HepG2 (cell line): ENCODE measurements at regions not wholly inside any gene's neighbourhood (a gene's known extent, or its start where the extent isn't known, plus 50 kb on each side); places are given as distances from the start of the nearest gene placed in this dataset.

Experiments
- ATAC-seq: fragments of 200-7000 bp; cut with Tn5 transposase; 3 replicates; pipeline ENCODE4 v1.9.1; 2020; ENCODE audit warnings: mild to moderate bottlenecking, moderate library complexity
- BruUV-seq: library from RNA; stranded (reverse); fragments of 400-500 nt; replicated peaks from 2 replicates; lab custom pipeline; 2021; lab: Mats Ljungman, UMichigan
- CTCF ChIA-PET: fragments of 300-600 bp; formaldehyde crosslinking; extraction: SDS; loops from one replicate; lab custom pipeline; 2021; ENCODE audit warnings: low total read pairs, inconsistent platforms, low intra/inter-chr PET ratio; lab: Yijun Ruan, JAX
- POLR2A ChIA-PET: fragments of 350-600 bp; sonication (Branson Sonifier 250); formaldehyde crosslinking; loops from one replicate; lab custom pipeline; 2020; ENCODE audit warnings: antibody characterized with exemption, inconsistent platforms; lab: Yijun Ruan, JAX
- DNase-seq: peaks from one replicate; pipeline ENCODE4 v3.0.0-alpha.2; 2015; ENCODE audit warnings: low spot score
- FAIRE-seq: peaks from 3 replicates; lab custom pipeline; 2011; peaks lifted over from hg19 to GRCh38; lab: Jason Lieb, UNC
- H2AFZ ChIP-seq: one replicate; pipeline ENCODE4 v1.6.1; 2011; ENCODE audit warnings: low read length, inconsistent platforms
- H3K27ac ChIP-seq: fragments of 300-600 bp; 3 replicates; pipeline ENCODE4 v1.8.0; 2011; ENCODE audit warnings: mixed run types, mild to moderate bottlenecking, mixed read lengths, low read length, inconsistent platforms; ENCODE audit not compliant: insufficient read depth; ENCODE audit errors: extremely low read length
- H3K27me3 ChIP-seq, 2 experiments: fragments of 200-600 bp in 1 of 2; 2 replicates in 1 of 2; 3 replicates in 1 of 2; pipeline versions ENCODE4 v1.6.0 to v1.8.0; 2011; ENCODE audit warnings: low read length in 2 of 2, mild to moderate bottlenecking in 2 of 2, moderate library complexity in 2 of 2, inconsistent platforms in 1 of 2; ENCODE audit not compliant: insufficient read depth in 2 of 2, control insufficient read depth in 1 of 2
- H3K36me3 ChIP-seq, 2 experiments: fragments of 200-600 bp in 1 of 2; replicated peaks in 1 of 2; 2 replicates in 1 of 2; 3 replicates in 1 of 2; pipeline versions ENCODE4 v1.5.1 to v1.8.0; 2011; ENCODE audit warnings: low read length in 2 of 2, inconsistent platforms in 1 of 2; ENCODE audit not compliant: insufficient read depth in 2 of 2, control insufficient read depth in 1 of 2
- H3K4me1 ChIP-seq: 2 replicates; pipeline ENCODE4 v1.5.1; 2012; ENCODE audit warnings: low read length, inconsistent platforms; ENCODE audit not compliant: insufficient read depth
- H3K4me2 ChIP-seq: 2 replicates; pipeline ENCODE4 v1.6.0; 2011; ENCODE audit warnings: low read depth, low read length, inconsistent platforms
- H3K4me3 ChIP-seq, 3 experiments: fragments of 200-600 bp in 1 of 3; sonication (generic), shearing (Covaris generic) in 1 of 3; replicated peaks in 1 of 3; 2 replicates each; pipeline ENCODE4 v1.5.1; 2011 to 2016; ENCODE audit warnings: low read length in 3 of 3, inconsistent platforms in 2 of 3, low read depth in 2 of 3, mild to moderate bottlenecking in 2 of 3, control low read depth in 1 of 3, mixed read lengths in 1 of 3; ENCODE audit not compliant: insufficient read depth in 1 of 3
- H3K79me2 ChIP-seq: one replicate; pipeline ENCODE4 v1.6.1; 2011; ENCODE audit warnings: low read length, inconsistent platforms; ENCODE audit not compliant: insufficient read depth
- H3K9ac ChIP-seq: 2 replicates; pipeline ENCODE4 v1.6.0; 2011; ENCODE audit warnings: mild to moderate bottlenecking, low read depth, low read length, inconsistent platforms; ENCODE audit not compliant: insufficient read depth
- H3K9me3 ChIP-seq: 2 replicates; pipeline ENCODE4 v1.5.1; 2012; ENCODE audit warnings: mild to moderate bottlenecking, low read length
- H4K20me1 ChIP-seq: 2 replicates; pipeline ENCODE4 v1.6.0; 2011; ENCODE audit warnings: inconsistent platforms, mild to moderate bottlenecking, low read length, moderate library complexity; ENCODE audit not compliant: insufficient read depth
- DPF2 ChIP-seq: sonication (generic); formaldehyde crosslinking; IDR thresholded peaks from 2 replicates; pipeline ENCODE4 v1.4.0; 2020; ENCODE audit warnings: mild to moderate bottlenecking, low read depth, missing genetic modification reagents, borderline replicate concordance
- HMG20B ChIP-seq: conservative IDR thresholded peaks from 2 replicates; pipeline ENCODE4 v1.6.1; 2016; ENCODE audit warnings: missing genetic modification reagents, missing compliant biosample characterization
- KDM2A ChIP-seq: sonication (generic); formaldehyde crosslinking; IDR thresholded peaks from 2 replicates; pipeline ENCODE4 v1.4.0; 2020; ENCODE audit warnings: low read depth, missing genetic modification reagents, borderline replicate concordance
- KDM5A ChIP-seq: fragments of 200-600 bp; sonication (generic); IDR thresholded peaks from 2 replicates; pipeline ENCODE4 v1.7.0; 2018; ENCODE audit warnings: antibody characterized with exemption, mild to moderate bottlenecking, low read length, borderline replicate concordance
- MED8 ChIP-seq: sonication (generic); formaldehyde crosslinking; IDR thresholded peaks from 2 replicates; pipeline ENCODE4 v1.8.1; 2023; ENCODE audit warnings: mild to moderate bottlenecking, missing genetic modification reagents; ENCODE audit not compliant: insufficient replicate concordance
- RAD51 ChIP-seq: fragments of 450-650 bp; IDR thresholded peaks from 2 replicates; pipeline ENCODE4 v1.6.1; 2016; ENCODE audit warnings: borderline replicate concordance
- RCOR2 ChIP-seq: IDR thresholded peaks from 2 replicates; pipeline ENCODE4 v1.6.1; 2016; ENCODE audit warnings: missing biosample characterization, missing genetic modification reagents
- YY1 ChIP-seq: IDR thresholded peaks from 2 replicates; pipeline ENCODE4 v1.6.1; 2011; ENCODE audit warnings: low read length, low read depth, moderate library complexity, mild to moderate bottlenecking; ENCODE audit not compliant: insufficient read depth, insufficient replicate concordance
- ZNF180 ChIP-seq: sonication (generic); formaldehyde crosslinking; IDR thresholded peaks from 2 replicates; pipeline ENCODE4 v1.4.0; 2020; ENCODE audit warnings: low read depth, missing genetic modification reagents, borderline replicate concordance
- ZNF33B ChIP-seq: sonication (generic); formaldehyde crosslinking; IDR thresholded peaks from 2 replicates; pipeline ENCODE4 v1.5.1; 2020; ENCODE audit warnings: mild to moderate bottlenecking, missing genetic modification reagents
- ZNF703 ChIP-seq: sonication (generic); formaldehyde crosslinking; IDR thresholded peaks from 2 replicates; pipeline ENCODE4 v1.5.1; 2020; ENCODE audit warnings: missing genetic modification reagents, mild to moderate bottlenecking, moderate library complexity, borderline replicate concordance
- ZNF761 ChIP-seq: sonication (generic); formaldehyde crosslinking; conservative IDR thresholded peaks from 2 replicates; pipeline ENCODE4 v1.4.0; 2020; ENCODE audit warnings: mild to moderate bottlenecking, missing genetic modification reagents
- ZNF788 ChIP-seq: sonication (generic); formaldehyde crosslinking; IDR thresholded peaks from 2 replicates; pipeline ENCODE4 v1.5.0; 2020; ENCODE audit warnings: mild to moderate bottlenecking, missing genetic modification reagents, borderline replicate concordance
- ZNF83 ChIP-seq: sonication (generic); formaldehyde crosslinking; IDR thresholded peaks from 2 replicates; pipeline ENCODE4 v1.4.0; 2020; ENCODE audit warnings: missing genetic modification reagents, mild to moderate bottlenecking, borderline replicate concordance
- WGBS: methylation state at CpG from one replicate; pipeline ENCODE4 v1.1.6; 2017; ENCODE audit warnings: low lambda C conversion rate; 5-methylcytosine and 5-hydroxymethylcytosine counted together
- in situ Hi-C: cut with HindIII; loops from 2 replicates; pipeline ENCODE4 v1.10.0; 2017; ENCODE audit warnings: low pct_unique_long_range_greater_than_20kb; ENCODE audit not compliant: extremely low pct_ligation_motif_present
- intact Hi-C: fragments of 100-400 bp; cut with micrococcal nuclease; formaldehyde crosslinking; loops from one replicate; pipeline ENCODE4 v1.10.0; 2022; ENCODE audit not compliant: unreplicated experiment
- TF ChIP-seq, protein P1 (sequence below): sonication (generic); formaldehyde crosslinking; IDR thresholded peaks from 2 replicates; pipeline ENCODE4; 2020; ENCODE audit warnings: missing genetic modification reagents, mild to moderate bottlenecking, borderline replicate concordance
- TF ChIP-seq, protein P2 (sequence below): IDR thresholded peaks from 2 replicates; pipeline ENCODE4 v1.6.1; 2016; ENCODE audit warnings: missing compliant biosample characterization, missing genetic modification reagents, borderline replicate concordance
- TF ChIP-seq, protein P3 (sequence below): sonication (generic); formaldehyde crosslinking; IDR thresholded peaks from 2 replicates; pipeline ENCODE4 v1.8.0; 2022; ENCODE audit warnings: mild to moderate bottlenecking, missing genetic modification reagents
- TF ChIP-seq, protein P4 (sequence below): sonication (generic); formaldehyde crosslinking; IDR thresholded peaks from 2 replicates; pipeline ENCODE4 v1.8.0; 2023; ENCODE audit warnings: mild to moderate bottlenecking, missing genetic modification reagents

DNA sequence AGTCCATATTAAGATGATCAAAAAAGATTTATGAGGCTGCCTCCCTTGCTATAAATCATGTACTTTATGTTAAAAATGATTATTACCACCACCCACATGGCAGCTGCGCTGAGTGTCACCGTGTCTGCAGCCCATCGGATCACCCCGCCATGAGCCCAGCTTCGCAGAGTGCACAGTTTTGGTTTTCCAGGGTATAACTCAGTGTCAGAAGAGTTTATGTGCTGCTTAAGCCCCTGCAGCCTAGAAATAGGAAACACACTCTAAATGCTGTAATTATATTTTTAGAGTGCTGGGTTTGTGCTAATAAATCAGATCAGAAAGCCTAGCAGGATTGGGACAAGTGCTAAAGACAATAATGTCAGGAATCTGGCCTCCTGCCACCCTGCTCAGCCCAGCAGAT lies 54.7 kb upstream of the ONECUT1 start:
- Histone ChIP-seq H3K4me3 (no peak overlapping the region), H3K27ac (no peak overlapping the region), H3K36me3 (no peaks in the 10 kb centered on the region), H4K20me1 (no peaks in the 10 kb centered on the region), H2AFZ (no peak overlapping the region), H3K4me1 (no peaks in the 10 kb centered on the region), H3K9ac (no peak overlapping the region), H3K9me3 (no peaks in the 10 kb centered on the region), H3K27me3 (no peaks in the 10 kb centered on the region), H3K79me2 (no peaks in the 10 kb centered on the region), H3K4me2 (no peak overlapping the region)
- intact Hi-C loops (no loop called here), in situ Hi-C loops (no loop called here)
- POLR2A ChIA-PET: no interaction called here
- WGBS: 70% methylated on average over 4 of the region's 5 CpGs
- FAIRE-seq (no peak), ATAC-seq (no peak), DNase-seq (no peak)
- no TSS peak for BruUV-seq
- CTCF ChIA-PET: no interaction called here
- TF ChIP-seq MED8 (CRISPR knock-in tag): no peak
- TF ChIP-seq ZNF788: no peak
- TF ChIP-seq HMG20B (CRISPR knock-in tag): no peak
- TF ChIP-seq YY1: no peak
- TF ChIP-seq, protein P1, sequence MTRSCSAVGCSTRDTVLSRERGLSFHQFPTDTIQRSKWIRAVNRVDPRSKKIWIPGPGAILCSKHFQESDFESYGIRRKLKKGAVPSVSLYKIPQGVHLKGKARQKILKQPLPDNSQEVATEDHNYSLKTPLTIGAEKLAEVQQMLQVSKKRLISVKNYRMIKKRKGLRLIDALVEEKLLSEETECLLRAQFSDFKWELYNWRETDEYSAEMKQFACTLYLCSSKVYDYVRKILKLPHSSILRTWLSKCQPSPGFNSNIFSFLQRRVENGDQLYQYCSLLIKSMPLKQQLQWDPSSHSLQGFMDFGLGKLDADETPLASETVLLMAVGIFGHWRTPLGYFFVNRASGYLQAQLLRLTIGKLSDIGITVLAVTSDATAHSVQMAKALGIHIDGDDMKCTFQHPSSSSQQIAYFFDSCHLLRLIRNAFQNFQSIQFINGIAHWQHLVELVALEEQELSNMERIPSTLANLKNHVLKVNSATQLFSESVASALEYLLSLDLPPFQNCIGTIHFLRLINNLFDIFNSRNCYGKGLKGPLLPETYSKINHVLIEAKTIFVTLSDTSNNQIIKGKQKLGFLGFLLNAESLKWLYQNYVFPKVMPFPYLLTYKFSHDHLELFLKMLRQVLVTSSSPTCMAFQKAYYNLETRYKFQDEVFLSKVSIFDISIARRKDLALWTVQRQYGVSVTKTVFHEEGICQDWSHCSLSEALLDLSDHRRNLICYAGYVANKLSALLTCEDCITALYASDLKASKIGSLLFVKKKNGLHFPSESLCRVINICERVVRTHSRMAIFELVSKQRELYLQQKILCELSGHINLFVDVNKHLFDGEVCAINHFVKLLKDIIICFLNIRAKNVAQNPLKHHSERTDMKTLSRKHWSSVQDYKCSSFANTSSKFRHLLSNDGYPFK (CRISPR knock-in tag): no peak
- TF ChIP-seq, protein P2, sequence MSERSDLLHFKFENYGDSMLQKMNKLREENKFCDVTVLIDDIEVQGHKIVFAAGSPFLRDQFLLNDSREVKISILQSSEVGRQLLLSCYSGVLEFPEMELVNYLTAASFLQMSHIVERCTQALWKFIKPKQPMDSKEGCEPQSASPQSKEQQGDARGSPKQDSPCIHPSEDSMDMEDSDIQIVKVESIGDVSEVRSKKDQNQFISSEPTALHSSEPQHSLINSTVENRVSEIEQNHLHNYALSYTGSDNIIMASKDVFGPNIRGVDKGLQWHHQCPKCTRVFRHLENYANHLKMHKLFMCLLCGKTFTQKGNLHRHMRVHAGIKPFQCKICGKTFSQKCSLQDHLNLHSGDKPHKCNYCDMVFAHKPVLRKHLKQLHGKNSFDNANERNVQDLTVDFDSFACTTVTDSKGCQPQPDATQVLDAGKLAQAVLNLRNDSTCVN (CRISPR knock-in tag): no peak
- TF ChIP-seq, protein P3, sequence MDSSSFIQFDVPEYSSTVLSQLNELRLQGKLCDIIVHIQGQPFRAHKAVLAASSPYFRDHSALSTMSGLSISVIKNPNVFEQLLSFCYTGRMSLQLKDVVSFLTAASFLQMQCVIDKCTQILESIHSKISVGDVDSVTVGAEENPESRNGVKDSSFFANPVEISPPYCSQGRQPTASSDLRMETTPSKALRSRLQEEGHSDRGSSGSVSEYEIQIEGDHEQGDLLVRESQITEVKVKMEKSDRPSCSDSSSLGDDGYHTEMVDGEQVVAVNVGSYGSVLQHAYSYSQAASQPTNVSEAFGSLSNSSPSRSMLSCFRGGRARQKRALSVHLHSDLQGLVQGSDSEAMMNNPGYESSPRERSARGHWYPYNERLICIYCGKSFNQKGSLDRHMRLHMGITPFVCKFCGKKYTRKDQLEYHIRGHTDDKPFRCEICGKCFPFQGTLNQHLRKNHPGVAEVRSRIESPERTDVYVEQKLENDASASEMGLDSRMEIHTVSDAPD (CRISPR knock-in tag): no peak
- TF ChIP-seq ZNF761 (CRISPR knock-in tag): no peak
- TF ChIP-seq ZNF83 (CRISPR knock-in tag): no peak
- TF ChIP-seq RCOR2: no peak
- no peak for TF ChIP-seq KDM5A
- TF ChIP-seq KDM2A (CRISPR knock-in tag): no peak
- TF ChIP-seq ZNF703 (CRISPR knock-in tag): no peak
- TF ChIP-seq ZNF33B (CRISPR knock-in tag): no peak
- no peak for TF ChIP-seq ZNF180
- TF ChIP-seq, protein P4, sequence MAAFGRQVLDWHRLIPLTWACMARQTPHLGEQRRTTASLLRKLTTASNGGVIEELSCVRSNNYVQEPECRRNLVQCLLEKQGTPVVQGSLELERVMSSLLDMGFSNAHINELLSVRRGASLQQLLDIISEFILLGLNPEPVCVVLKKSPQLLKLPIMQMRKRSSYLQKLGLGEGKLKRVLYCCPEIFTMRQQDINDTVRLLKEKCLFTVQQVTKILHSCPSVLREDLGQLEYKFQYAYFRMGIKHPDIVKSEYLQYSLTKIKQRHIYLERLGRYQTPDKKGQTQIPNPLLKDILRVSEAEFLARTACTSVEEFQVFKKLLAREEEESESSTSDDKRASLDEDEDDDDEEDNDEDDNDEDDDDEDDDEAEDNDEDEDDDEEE (CRISPR knock-in tag): no peak
- TF ChIP-seq DPF2 (CRISPR knock-in tag): no peak
- TF ChIP-seq RAD51: no peak
